ENCODE measurements at regions not wholly inside any gene's neighbourhood (a gene's known extent, or its start where the extent isn't known, plus 50 kb on each side); places are given as distances from the start of the nearest gene placed in this dataset.

- TF ChIP-seq, protein P1, sequence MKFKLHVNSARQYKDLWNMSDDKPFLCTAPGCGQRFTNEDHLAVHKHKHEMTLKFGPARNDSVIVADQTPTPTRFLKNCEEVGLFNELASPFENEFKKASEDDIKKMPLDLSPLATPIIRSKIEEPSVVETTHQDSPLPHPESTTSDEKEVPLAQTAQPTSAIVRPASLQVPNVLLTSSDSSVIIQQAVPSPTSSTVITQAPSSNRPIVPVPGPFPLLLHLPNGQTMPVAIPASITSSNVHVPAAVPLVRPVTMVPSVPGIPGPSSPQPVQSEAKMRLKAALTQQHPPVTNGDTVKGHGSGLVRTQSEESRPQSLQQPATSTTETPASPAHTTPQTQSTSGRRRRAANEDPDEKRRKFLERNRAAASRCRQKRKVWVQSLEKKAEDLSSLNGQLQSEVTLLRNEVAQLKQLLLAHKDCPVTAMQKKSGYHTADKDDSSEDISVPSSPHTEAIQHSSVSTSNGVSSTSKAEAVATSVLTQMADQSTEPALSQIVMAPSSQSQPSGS (IDR thresholded peaks at IDR 0.05; ENCODE audit: low read length) = no peak
- TF ChIP-seq YBX1 (IDR thresholded peaks at IDR 0.05) (no peak), MXI1 (IDR thresholded peaks at IDR 0.05; ENCODE audit: low read depth, low read length) (no peak), TCF3 (IDR thresholded peaks at IDR 0.05; ENCODE audit: borderline replicate concordance, insufficient read depth, low read depth, low read length) (no peak), CHD4 (IDR thresholded peaks at IDR 0.05) (no peak), SMARCA5 (IDR thresholded peaks at IDR 0.05) (no peak), CBX5 (IDR thresholded peaks at IDR 0.05; ENCODE audit: low read depth) (no peak), JUNB (IDR thresholded peaks at IDR 0.05) (no peak), E4F1 (IDR thresholded peaks at IDR 0.05; ENCODE audit: borderline replicate concordance, partially characterized antibody) (no peak)
- TF ChIP-seq, protein P2, sequence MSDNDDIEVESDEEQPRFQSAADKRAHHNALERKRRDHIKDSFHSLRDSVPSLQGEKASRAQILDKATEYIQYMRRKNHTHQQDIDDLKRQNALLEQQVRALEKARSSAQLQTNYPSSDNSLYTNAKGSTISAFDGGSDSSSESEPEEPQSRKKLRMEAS (IDR thresholded peaks at IDR 0.05; ENCODE audit: low read depth, low read length) = no peak
Observed at GRCh38 chr3:152559246-152559645, 275.7 kb upstream of the P2RY1 start (continued).

DNA sequence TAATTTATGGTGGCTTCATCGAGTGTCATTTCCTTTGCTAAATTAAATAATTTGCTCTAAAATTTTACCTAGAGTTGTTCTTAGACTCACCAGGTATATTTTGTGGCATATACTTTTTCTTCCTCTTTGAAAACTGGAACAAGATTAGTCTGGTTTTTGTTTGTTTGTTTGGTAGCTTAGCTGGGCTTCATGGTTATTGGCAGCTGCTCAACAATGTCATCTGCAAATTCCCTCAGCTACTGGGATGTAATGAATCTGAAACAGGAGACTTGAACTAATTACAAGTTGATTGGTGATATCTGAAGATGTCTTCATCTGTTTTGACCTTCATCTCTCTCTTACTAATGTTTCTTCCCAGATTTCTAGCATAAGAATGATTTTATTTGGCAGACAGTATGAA, 270.5 kb upstream of the P2RY1 start:
- H2AFZ ChIP-seq (ENCODE audit: control insufficient read depth, low read depth, low read length) = no peak overlapping the region
- no peaks in the 10 kb centered on the region for H3K36me3 ChIP-seq (ENCODE audit: control insufficient read depth in 2 of 2, insufficient read depth in 2 of 2, low read length in 1 of 2)
- ChIA-PET POLR2A (no interaction called here), SMC1A (ENCODE audit: uncharacterized antibody, unreplicated experiment) (interaction anchor here (1.0 kb wide), 1 partner anchor 12 kb away, joined by 4 read pairs; no protein-coding TSS in a partner anchor), CTCF (interaction anchor here (0.8 kb wide), 1 partner anchor 9 kb away, joined by 4 read pairs; no protein-coding TSS in a partner anchor), RAD21 (ENCODE audit: unreplicated experiment) (no interaction called here)
- no peaks in the 10 kb centered on the region for H3K79me2 ChIP-seq (ENCODE audit: control insufficient read depth, insufficient read depth, low read length)
- no peaks in the 10 kb centered on the region for H3K4me1 ChIP-seq (ENCODE audit: control insufficient read depth, insufficient read depth, low read length)
- BruUV-seq (replicated peaks) = no TSS peak
- no peak overlapping the region for H3K9ac ChIP-seq (ENCODE audit: control insufficient read depth, insufficient read depth, low read length)
- no peaks in the 10 kb centered on the region for H3K27me3 ChIP-seq (replicated peaks in 1 of 2; ENCODE audit: control insufficient read depth in 2 of 2, insufficient read depth in 2 of 2, low read length in 1 of 2)
- H3K4me3 ChIP-seq = no peak overlapping the region
- ATAC-seq (no peak), FAIRE-seq (no peak), DNase-seq (ENCODE audit: low read depth, low spot score) (no peak)
- no peaks in the 10 kb centered on the region; the same call in 2 of the 3 replicates for H3K9me3 ChIP-seq (replicated peaks; ENCODE audit: control insufficient read depth, insufficient read depth, low read length)
- WGBS (ENCODE audit: insufficient coverage, insufficient replicate concordance, low lambda C conversion rate, missing lambda C conversion rate) = 50% methylated on average over 1 of the region's 1 CpG
- intact Hi-C loops (cut with micrococcal nuclease; ENCODE audit: unreplicated experiment) (no loop called here), in situ Hi-C loops (cut with MboI) (no loop called here)
- no peak overlapping the region for H3K4me2 ChIP-seq (ENCODE audit: control insufficient read depth, insufficient read depth)
- H4K20me1 ChIP-seq (ENCODE audit: control insufficient read depth, insufficient read depth) = no peaks in the 10 kb centered on the region
- H3K27ac ChIP-seq (ENCODE audit: control insufficient read depth, insufficient read depth) = no peak overlapping the region
- TF ChIP-seq RCOR1 (conservative IDR thresholded peaks at IDR 0.05; ENCODE audit: low read depth, low read length) (no peak), SMAD5 (IDR thresholded peaks at IDR 0.05; ENCODE audit: low read depth) (no peak), SUPT20H (IDR thresholded peaks at IDR 0.05; ENCODE audit: borderline replicate concordance, control insufficient read depth, low read depth, low read length) (no peak), KAT2A (conservative IDR thresholded peaks at IDR 0.05; ENCODE audit: control insufficient read depth, low read depth, low read length) (no peak), BCL3 (IDR thresholded peaks at IDR 0.05; ENCODE audit: borderline replicate concordance, insufficient read depth, low read depth, low read length, poor library complexity, severe bottlenecking) (no peak)
- TF ChIP-seq, protein P3, sequence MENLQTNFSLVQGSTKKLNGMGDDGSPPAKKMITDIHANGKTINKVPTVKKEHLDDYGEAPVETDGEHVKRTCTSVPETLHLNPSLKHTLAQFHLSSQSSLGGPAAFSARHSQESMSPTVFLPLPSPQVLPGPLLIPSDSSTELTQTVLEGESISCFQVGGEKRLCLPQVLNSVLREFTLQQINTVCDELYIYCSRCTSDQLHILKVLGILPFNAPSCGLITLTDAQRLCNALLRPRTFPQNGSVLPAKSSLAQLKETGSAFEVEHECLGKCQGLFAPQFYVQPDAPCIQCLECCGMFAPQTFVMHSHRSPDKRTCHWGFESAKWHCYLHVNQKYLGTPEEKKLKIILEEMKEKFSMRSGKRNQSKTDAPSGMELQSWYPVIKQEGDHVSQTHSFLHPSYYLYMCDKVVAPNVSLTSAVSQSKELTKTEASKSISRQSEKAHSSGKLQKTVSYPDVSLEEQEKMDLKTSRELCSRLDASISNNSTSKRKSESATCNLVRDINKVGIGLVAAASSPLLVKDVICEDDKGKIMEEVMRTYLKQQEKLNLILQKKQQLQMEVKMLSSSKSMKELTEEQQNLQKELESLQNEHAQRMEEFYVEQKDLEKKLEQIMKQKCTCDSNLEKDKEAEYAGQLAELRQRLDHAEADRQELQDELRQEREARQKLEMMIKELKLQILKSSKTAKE (IDR thresholded peaks at IDR 0.05; ENCODE audit: low read depth, poor library complexity, severe bottlenecking) = no peak
